ENCODE measurements at regions not wholly inside any gene's neighbourhood (a gene's known extent, or its start where the extent isn't known, plus 50 kb on each side); places are given as distances from the start of the nearest gene placed in this dataset.

- TF ChIP-seq, protein P1, sequence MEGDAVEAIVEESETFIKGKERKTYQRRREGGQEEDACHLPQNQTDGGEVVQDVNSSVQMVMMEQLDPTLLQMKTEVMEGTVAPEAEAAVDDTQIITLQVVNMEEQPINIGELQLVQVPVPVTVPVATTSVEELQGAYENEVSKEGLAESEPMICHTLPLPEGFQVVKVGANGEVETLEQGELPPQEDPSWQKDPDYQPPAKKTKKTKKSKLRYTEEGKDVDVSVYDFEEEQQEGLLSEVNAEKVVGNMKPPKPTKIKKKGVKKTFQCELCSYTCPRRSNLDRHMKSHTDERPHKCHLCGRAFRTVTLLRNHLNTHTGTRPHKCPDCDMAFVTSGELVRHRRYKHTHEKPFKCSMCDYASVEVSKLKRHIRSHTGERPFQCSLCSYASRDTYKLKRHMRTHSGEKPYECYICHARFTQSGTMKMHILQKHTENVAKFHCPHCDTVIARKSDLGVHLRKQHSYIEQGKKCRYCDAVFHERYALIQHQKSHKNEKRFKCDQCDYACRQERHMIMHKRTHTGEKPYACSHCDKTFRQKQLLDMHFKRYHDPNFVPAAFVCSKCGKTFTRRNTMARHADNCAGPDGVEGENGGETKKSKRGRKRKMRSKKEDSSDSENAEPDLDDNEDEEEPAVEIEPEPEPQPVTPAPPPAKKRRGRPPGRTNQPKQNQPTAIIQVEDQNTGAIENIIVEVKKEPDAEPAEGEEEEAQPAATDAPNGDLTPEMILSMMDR (conservative IDR thresholded peaks at IDR 0.05), result no peak
- WGBS (ENCODE audit: extremely low coverage, insufficient read length, low lambda C conversion rate), result no CpG with 5 or more reads among the region's 2 CpGs
- Histone ChIP-seq H3K4me1 (ENCODE audit: insufficient read depth, low read length) (no peaks in the 10 kb centered on the region), H3K79me1 (ENCODE audit: insufficient read depth, low read depth, low read length, poor library complexity, severe bottlenecking) (no peaks in the 10 kb centered on the region), H3K23ac (ENCODE audit: insufficient read length, low read depth, low read length) (no peak overlapping the region), H3K14ac (ENCODE audit: insufficient read depth, low read length) (no peak overlapping the region), H3K79me2 (ENCODE audit: insufficient read depth, low read length) (no peaks in the 10 kb centered on the region), H3K4ac (ENCODE audit: low read depth, low read length) (no peak overlapping the region), H3K4me2 (ENCODE audit: insufficient read depth, insufficient read length, low read length) (no peak overlapping the region), H3K23me2 (ENCODE audit: insufficient read length, low read depth, low read length, poor library complexity, severe bottlenecking) (no peaks in the 10 kb centered on the region), H2AK5ac (ENCODE audit: insufficient read length, low read length) (no peak overlapping the region), H2BK20ac (ENCODE audit: low read depth, low read length, poor library complexity, severe bottlenecking) (no peak overlapping the region), H4K91ac (ENCODE audit: insufficient read length, low read depth, low read length) (no peak overlapping the region), H3K27me3 (ENCODE audit: insufficient read depth, low read length) (no peaks in the 10 kb centered on the region; the same call in 1 of the 2 replicates), H3K9me3 (ENCODE audit: control insufficient read depth, low read depth, low read length) (no peaks in the 10 kb centered on the region), H4K5ac (ENCODE audit: insufficient read length, low read depth, low read length) (no peak overlapping the region), H2BK15ac (ENCODE audit: low read depth, low read length) (no peak overlapping the region), H2BK12ac (ENCODE audit: insufficient read length, low read depth, low read length) (no peak overlapping the region), H2BK120ac (ENCODE audit: low read depth, low read length, poor library complexity, severe bottlenecking) (no peak overlapping the region), H3K18ac (ENCODE audit: insufficient read length, low read depth, low read length) (no peak overlapping the region), H2AFZ (ENCODE audit: low read length) (no peak overlapping the region), H4K8ac (replicated peaks; ENCODE audit: insufficient read length, low read depth, low read length) (no peak overlapping the region), H3T11ph (ENCODE audit: low read length) (no peak overlapping the region), H4K20me1 (ENCODE audit: control insufficient read depth, insufficient read depth, insufficient read length) (no peaks in the 10 kb centered on the region), H3K56ac (ENCODE audit: insufficient read length, low read depth, low read length) (no peak overlapping the region), H3K9ac (ENCODE audit: extremely low read depth, insufficient read length, low read length) (no peak overlapping the region), H3K27ac (ENCODE audit: insufficient read length, low read depth, low read length) (no peak overlapping the region), H2BK5ac (ENCODE audit: insufficient read length, low read length) (no peak overlapping the region)
- Mint-ChIP-seq H3K4me3 (no peak overlapping the region), H3K4me1 (no peaks in the 10 kb centered on the region), H3K9me3 (no peaks in the 10 kb centered on the region), H3K27ac (no peak overlapping the region; a peak in 1 of 7 replicates), H3K36me3 (ENCODE audit: insufficient read depth in 1 of 3, low read depth in 3 of 3) (no peaks in the 10 kb centered on the region), H3K27me3 (ENCODE audit: low read depth) (no peaks in the 10 kb centered on the region)
- no peak for DNase-seq
Observed at GRCh38 chr9:99593610-99594009, 228.1 kb upstream of the NR4A3 start.
